Hepatocyte (in vitro differentiated cells): ENCODE measurements at regions not wholly inside any gene's neighbourhood (a gene's known extent, or its start where the extent isn't known, plus 50 kb on each side); places are given as distances from the start of the nearest gene placed in this dataset.
"Not testable (repeated sequence)": the region's sequence is repeated elsewhere in the genome, so short reads cannot be mapped to it uniquely, and the experiment has no call there.

Experiments used
- EZH2 ChIP-seq: fragments of 200-600 bp; sonication (generic); IDR thresholded peaks from 2 replicates; pipeline ENCODE4 v1.6.1; 2016; ENCODE audit warnings: antibody characterized with exemption, mild to moderate bottlenecking, borderline replicate concordance
- EZH2phosphoT487 ChIP-seq: fragments of 200-600 bp; sonication (generic); IDR thresholded peaks from one replicate; pipeline ENCODE4 v1.6.1; 2018; ENCODE audit warnings: antibody characterized with exemption, mild to moderate bottlenecking, low read depth, moderate library complexity; ENCODE audit not compliant: unreplicated experiment, severe bottlenecking
- TF ChIP-seq, protein P1 (sequence below): fragments of 200-600 bp; sonication (generic); IDR thresholded peaks from 2 replicates; pipeline ENCODE4 v1.5.1; 2016; ENCODE audit warnings: antibody characterized with exemption, mild to moderate bottlenecking; ENCODE audit not compliant: poor library complexity

- TF ChIP-seq, protein P1, sequence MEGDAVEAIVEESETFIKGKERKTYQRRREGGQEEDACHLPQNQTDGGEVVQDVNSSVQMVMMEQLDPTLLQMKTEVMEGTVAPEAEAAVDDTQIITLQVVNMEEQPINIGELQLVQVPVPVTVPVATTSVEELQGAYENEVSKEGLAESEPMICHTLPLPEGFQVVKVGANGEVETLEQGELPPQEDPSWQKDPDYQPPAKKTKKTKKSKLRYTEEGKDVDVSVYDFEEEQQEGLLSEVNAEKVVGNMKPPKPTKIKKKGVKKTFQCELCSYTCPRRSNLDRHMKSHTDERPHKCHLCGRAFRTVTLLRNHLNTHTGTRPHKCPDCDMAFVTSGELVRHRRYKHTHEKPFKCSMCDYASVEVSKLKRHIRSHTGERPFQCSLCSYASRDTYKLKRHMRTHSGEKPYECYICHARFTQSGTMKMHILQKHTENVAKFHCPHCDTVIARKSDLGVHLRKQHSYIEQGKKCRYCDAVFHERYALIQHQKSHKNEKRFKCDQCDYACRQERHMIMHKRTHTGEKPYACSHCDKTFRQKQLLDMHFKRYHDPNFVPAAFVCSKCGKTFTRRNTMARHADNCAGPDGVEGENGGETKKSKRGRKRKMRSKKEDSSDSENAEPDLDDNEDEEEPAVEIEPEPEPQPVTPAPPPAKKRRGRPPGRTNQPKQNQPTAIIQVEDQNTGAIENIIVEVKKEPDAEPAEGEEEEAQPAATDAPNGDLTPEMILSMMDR = not testable (repeated sequence)
- not testable (repeated sequence) for TF ChIP-seq EZH2phosphoT487, EZH2
Observed at GRCh38 chr10:44252631-44253030, 132.3 kb downstream of the CXCL12 start.
